RKO (cell line): ENCODE measurements at regions not wholly inside any gene's neighbourhood (a gene's known extent, or its start where the extent isn't known, plus 50 kb on each side); places are given as distances from the start of the nearest gene placed in this dataset.
"Not testable (repeated sequence)": the region's sequence is repeated elsewhere in the genome, so short reads cannot be mapped to it uniquely, and the experiment has no call there.

Experiments
- DNase-seq: peaks from one replicate; pipeline ENCODE4 v3.0.0-alpha.2; 2016; ENCODE audit warnings: low spot score

DNA sequence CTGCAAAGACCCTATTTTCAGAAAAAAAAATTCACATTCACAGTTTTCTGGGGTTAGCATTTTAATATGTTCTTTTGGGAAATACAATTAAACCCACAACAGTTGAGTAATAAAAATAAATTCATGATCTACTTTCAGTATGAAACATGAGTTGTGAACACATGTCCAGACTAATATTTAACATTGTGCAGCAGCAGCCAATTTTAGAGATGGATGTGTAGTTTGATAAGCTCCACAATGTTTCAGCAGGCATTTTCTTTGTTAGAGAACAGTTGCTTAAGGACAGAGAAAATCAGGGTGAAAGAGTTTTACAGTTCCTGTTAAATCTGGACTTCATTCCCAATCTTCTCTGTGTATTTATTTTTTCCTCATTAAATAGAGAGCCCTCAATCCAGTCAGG, 519.5 kb downstream of the PIK3C3 start:
- no peak for DNase-seq

DNA sequence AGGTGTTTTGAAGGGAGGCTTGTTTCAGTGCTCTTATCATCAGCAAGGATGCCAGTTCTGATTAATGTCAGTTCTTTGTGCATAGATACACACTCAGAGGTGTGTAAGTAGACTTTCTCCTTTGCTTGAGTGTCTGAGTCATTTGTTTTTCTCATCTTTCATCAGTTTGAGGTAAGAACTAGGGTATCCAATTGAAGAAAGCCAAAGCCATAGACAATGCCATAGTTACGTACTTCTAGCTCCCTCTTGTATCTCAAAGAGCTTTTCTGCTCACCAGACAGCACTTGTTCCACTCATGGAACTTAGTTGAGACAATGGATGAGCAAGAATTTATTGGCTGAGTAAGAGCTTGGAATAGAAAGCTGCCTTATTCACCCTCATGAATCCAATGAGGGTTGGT, 520.1 kb downstream of the PIK3C3 start:
- no peak for DNase-seq

DNA sequence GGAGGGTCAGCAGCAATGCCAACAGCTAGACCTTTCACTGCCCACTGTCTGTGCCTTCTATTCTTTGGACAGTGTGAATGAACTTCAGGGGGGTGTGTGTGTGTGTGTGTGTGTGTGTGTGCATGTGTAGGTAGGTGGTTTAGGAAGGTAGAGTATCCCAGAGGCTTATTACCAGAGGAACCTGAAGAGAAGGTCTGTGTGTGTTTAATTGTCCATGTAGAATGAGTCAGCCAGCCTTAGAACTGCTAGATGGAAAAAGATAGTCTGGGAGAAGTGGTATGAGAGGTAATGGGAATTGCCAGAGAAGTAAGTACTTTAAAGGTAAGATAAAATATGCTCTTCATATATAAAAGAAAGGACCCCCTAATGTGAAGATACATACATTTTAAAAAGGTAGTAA, 522.2 kb downstream of the PIK3C3 start:
- no peak for DNase-seq

DNA sequence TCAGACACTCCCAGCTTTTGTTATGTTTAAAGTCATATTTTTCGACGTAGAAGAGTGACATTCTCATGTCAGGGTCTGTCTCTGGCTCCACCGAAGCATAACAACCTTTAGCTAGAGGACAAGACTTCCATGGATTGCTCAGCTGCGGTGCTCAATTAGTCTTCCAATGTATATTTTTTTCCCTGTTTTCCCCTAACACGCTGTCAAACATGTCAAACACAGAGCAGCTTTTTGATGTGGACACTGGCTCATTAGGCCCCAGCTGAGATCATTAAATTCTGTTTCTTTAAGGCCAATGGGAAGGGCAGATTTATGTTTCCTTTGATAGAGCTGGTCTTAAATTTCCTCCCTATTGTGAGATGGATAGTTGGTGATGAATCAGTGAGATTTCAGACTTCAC, 525.4 kb downstream of the PIK3C3 start:
- DNase-seq, result no peak

DNA sequence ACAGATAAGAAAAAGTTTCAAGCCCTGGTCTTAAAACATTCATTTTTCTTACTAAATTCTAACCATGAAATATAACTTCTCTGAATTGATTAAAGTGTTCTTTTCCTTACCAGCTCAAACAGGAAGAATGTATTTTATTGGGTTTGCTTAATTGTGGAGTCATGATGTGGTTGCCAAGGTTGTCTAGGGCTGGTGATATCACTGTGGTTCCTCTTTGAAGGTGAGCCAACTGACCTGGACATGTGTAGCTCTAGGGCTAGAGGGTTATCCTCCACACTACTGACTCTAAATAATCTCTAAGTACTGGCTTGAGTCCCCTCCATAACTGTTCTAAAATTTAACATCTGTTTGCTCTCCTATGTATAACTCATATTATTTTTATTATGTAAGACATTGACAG, 529.6 kb downstream of the PIK3C3 start:
- DNase-seq, result no peak

DNA sequence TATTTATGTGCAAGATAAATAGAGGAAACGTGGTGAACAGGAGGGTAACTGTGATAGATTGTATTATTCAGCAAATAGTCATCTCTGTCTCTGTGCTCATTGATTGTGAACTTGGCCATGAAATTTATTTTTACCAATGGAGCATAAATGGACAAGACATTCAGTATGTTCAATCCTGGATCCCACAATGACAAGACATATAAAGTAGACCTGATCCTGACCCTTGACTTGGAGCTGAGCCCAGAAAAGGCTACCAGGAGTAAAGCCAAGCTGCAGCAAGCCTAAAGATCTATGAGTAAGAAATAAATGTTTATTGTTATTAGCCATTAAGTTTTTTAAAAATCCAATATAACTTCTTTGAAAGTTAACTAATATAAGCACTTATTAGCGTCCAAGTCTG, 531.2 kb downstream of the PIK3C3 start:
- DNase-seq, result no peak

DNA sequence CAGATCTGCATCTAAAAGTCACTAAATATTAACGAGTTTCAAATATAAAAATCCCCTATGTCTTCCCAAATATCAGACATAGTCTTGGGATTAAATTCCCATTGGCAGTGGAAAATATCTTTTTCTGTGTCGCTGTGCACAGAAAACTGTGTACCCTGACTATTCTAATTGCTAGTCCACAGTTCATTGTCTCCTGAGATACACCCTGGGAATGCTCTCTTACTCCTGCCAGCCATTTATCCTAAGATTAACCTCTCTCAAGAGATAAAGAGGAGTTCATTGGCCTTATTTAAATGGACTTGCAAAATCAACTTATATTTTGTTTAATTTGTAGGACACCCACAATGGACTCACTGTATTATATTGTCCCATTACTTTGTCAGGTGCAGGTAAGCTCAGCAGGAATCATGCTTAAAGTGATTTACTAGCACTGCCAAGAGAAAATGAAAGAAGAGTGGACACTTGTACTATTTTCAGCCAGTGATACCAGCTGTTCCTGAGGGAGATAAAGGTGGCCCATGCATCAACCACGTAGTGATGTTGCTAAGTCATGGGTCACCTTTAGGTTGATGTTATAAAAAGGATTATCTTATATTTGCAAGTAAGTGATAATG, 553.8 kb downstream of the PIK3C3 start:
- no peak for DNase-seq

DNA sequence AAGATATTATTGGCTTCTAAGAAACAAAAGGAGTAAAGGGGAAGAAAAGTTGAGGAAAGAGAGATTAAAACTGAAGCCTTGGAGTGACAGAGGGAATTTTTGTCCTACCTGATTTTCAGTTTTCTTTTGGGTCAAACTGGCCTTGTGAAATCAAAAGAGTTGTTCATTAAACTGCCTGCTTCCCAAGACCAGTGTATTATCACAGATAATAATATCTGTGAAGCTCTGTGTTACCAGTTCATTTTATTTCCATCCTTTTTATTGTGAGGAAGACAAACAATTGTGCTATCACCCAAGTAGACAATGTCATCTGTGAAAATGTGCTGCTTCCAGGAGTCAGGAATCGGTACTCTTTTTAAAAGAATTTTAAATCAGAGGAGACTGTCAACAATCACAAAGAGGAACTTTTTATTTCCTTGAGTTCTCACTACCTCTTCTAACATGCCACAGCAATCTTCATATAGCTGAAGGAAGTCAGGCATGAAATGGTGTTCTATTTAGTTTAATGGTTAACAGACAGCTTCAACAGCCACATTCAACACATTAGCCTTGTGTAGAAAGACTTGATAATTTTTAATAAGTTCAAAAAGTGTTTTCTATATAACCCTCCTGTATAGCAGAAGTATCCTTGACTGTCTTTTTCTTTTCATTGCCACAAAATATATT, 554.8 kb downstream of the PIK3C3 start:
- DNase-seq, result no peak

DNA sequence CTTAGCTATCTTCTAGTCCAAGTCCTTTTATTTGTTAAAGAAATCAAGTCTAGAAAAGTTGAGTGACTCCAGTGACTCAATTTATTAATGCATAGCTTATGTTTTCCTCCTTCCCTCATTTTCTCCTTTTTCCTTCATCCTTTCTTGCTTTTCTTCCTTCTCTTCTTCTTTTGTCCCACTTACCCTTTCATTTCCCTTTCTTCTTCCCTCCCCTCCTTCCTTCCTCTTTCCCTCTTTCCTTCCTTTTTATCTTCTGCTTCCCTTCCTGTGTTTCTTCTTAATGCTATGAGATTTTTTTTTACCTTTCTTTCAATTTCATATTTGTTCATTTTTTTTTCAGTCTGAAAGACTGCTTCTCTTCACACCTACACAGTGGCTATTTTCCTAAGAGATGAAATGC, 555.5 kb downstream of the PIK3C3 start:
- no peak for DNase-seq

DNA sequence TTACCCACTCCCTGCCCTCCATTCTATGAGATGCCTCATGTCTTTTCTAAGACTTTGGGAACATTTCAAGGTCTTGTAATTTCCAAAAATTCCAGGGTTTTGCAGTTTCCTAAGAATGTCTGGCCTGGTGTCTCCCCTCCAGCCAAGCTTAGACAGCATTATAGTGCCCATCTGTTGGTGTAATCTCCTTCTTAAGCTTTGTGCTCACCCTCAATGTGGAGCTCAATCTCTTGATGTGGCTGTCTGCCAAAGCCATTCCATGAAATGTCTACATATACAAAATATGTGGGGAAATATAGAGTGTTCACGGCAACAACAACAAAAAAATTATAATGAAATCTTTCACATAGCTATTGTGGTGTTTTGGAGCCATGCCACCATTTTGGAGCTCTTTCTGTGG, 558.4 kb downstream of the PIK3C3 start:
- no peak for DNase-seq

DNA sequence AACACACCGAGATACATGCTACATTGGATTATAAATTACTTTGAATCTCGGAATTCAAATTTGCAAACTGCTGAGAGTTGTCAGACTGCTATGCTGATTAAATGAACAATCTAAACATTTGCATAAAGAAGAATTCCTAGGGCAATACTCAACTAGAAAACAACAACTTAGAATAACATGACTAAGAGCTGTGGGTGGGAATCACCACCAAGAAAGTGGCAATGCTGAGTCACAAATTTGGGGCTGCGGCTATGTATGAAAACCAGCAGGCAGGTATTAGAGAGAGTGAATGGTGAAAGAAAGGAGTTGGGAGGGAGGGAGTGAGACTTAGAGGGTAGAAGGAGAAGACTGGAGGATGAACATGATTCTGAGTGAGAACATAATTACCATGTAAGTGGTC, 559.5 kb downstream of the PIK3C3 start:
- peak; percentile 1 for DNase-seq

DNA sequence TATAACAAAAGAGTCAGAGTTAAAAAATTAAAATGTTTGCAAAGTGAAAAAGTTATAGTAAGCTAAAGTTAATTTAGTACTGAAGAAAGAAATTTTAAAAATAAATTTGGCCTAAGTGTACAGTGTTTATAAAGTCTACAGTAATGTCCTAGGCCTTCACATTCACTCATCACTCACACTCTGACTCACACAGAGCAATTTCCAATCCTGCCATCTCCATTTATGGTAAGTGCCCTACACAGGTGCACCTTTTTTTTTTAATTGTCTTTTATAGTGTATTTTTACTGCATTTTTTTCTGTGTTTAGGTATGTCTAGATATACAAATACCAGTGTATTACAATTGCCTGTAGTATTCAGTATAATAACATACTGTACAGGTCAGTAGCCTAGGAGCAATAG, 562.9 kb downstream of the PIK3C3 start:
- no peak for DNase-seq

DNA sequence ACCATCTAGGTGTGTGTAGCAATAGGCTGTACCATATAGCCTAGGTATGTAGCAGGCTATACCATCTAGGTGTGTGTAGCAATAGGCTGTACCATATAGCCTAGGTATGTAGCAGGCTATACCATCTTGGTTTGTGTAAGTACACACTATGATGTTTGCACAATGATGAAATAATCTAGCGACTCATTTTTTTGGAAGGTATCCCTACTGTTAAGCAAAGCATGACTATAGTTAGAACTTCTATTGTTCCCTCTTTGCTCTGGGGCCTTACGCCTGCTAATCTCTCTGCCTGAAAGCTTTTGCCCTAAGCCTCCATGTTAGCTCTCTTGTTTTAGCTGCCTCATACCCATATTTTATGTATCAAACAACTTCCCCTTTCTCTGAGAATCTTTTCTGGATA, 563.3 kb downstream of the PIK3C3 start:
- not testable (repeated sequence) for DNase-seq

DNA sequence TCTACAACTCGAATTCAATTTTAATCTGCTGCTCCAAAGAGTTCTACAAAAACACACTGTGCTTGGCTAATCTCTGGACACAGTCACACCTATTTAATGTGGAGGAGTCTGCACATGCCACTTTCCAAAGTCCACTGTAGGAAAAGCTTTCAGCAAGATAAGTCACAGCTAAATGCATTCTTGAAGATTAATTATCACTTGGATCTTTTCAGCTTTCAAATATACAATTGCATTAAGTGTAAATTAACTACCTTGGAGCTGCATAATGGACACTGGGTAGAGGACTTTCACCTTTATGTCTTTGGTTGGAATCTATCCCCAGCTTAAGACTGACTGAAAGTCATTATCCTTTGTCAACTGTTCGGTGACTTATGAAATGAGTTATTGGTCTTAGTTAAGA, 565.1 kb downstream of the PIK3C3 start:
- no peak for DNase-seq

DNA sequence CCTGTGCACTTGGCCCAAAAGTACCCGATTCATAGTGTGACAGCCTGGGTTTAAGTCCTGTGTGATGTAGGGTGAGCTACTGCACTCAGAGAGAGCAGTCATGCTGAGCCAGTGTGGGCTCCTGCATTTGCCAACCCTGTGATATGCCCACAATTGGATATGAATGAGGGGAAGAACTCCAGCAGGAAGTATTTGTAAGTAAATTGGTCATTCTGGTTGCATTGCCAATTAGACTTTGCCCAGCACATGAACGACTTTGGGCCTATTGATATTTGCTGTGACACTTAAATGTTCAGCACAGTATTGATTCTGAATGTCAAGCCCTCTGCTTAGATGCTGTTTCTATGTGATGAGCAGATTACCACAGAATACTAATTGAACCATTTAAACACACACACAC, 570.9 kb downstream of the PIK3C3 start:
- no peak for DNase-seq

DNA sequence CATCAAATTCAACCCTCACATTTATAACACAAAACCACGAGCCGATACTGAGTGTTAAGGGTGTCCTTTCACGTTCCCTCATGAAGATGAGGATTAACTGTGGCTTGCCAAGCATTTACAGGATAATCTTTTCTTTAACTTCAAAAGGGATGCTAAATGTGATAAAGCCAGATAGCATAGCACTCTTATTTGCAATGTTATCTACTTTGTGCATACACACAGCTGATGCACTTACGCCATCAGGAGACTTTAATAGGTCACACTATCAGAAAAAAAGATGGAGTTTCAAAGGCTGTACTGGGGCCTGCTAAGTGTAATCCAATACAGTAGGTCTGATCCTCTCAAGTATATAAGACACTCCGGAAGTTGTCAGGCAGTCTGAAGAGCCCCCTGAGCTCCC, 572.7 kb downstream of the PIK3C3 start:
- DNase-seq, result no peak

DNA sequence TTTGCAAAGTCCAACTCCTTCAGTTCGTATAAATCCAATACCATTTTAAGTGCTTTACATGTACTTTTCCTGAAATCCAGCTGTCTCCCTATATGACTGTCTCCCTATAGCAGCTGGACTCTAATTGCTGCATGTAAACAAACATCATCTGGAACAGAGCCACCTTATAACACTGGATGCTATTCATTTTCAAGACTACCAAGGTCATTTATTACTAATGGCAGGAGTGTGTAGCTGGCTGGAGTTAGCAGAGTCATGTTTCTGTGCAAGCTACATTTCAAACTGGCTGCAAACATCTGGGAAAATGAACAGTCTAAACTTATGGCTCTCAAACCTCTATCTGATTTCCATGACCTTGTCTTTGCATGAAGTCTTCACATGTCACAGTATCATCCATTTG, 575.2 kb downstream of the PIK3C3 start:
- no peak for DNase-seq

DNA sequence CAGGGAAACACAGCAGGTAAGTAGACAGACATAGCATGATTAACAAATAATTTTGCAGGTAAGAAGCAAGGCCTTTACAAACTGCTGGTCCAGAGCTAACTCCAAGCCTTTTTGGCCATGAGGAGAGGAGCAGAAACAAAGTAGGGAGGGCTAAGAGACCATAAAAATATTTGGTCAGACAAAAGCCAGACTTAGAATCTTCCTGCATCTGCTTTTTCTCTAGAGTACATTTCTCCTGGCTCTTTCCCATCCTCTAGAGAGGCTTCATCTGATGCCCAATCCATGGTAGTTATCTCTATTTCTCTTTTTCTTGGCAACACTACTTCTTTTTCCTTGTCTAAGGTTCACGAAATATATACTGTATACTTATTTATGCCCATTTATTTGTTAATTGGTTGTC, 577.1 kb downstream of the PIK3C3 start:
- DNase-seq, result no peak

DNA sequence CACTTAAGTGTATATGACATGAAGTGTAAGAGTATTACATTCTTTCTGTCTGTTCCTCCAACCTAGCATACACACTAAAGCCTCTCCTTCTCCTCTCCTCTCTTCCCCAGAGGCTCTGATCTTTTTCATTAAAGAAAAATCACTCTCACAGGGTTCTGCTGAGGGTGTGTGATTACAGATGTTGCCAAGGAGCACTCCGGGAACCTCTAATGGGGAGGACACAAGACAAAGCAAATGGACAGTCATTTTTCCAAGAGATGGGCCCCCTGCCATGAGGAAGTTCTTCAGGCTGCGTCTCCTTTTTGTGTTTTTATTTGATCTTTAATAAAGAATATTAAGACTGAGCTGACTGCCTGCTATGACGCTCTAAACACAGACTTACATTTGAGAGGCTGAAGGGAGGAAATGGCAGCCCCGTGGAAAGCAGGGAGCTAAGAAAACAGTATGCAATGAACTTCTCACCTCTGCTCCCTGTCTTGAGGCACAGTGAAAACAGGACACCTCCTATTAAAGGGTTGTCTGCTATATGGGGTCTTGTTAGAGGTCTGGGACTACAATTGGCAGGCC, 578.1 kb downstream of the PIK3C3 start:
- DNase-seq, result no peak

DNA sequence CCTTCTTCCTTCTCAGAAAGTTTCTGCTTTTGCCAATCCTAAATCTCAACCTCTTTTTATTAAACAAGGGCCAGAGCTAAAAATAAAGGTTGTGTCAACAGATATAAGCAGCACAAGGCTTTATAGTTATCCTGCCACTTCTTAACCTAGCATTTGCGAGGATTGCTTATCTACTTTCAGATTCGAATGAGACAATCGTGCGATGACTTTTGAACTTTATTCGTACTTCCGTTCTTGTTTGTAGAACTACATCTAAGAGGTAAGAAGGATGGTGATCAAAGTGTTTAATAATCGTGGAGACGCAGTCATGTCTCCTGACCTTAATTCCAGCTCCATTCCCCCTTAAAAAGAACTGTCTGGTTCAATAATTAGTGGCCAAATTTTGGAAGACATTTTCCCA, 578.6 kb downstream of the PIK3C3 start:
- DNase-seq, result no peak

DNA sequence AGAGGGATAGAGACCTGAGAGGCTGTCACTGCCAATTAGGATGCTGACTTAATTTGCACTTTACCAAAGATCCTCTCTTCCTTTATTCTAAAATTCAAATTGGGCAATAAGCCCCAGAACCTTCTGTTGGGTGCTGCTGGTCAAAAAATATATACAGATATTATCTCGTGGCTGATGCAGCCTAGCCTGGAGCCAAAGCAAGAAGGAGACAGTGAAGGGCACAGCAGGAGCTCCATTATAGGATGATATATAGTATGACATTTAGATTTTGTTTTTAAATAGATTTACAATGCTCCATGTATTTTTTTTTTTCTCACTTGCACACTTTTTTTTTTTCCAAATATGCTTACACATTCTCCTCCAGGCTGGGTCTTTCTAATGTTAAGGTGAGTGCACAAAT, 579.3 kb downstream of the PIK3C3 start:
- DNase-seq, result no peak

DNA sequence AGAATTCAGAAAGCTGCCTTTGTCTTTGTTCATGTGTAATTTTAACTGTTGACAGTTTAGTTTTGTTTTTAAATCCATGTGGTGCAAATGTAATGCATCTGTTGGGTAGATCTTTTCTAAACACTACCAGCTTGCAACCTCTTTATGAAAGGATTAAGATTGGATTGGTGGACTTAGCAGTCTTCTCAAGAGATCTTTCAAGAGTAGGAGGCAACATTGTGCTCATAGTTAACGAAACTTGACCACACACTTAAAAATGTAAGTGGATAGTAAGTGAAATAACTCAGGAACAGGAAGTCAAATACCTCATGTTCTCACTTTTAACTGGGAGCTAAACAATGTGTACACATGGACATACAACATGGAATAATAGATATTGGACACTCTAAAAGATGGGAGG, 579.0 kb downstream of the RIT2 start:
- no peak for DNase-seq

DNA sequence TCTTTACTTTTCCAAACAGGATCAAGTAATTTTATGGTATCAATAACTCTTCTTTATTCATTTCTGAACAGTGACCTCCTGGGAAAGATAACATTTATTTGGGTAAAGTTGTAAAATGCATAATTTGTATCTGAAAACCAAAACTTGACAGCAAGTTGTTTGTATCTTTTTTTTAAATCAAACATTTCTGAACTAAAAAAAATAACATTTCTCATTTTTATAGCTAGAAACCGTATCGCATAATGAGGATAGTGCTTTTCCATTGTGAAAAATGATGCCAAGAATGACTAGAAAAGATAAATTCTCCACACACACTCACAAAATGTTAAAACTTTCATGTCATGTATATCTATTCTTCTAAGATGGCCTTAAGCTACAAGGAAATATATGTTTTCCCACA, 578.2 kb downstream of the RIT2 start:
- no peak for DNase-seq

DNA sequence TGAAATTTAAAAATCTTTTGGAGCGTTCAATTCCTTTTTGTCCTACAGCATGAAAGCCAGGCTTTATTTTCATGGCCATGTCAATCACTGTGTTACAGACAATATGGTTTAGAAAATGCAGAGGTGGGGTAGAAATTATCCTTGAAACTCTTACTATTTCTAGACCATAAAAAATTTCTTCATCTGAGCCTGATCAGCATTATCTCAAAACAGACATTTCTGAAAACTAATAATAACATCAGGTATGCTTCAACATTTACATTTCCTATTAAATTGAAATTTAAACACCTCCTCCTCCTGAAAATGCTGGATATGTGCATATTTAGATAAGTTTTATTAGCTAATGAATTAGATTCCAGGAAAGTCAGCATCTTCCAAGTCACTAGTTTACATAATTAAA, 570.6 kb downstream of the RIT2 start:
- no peak for DNase-seq
